ENCODE measurements at regions not wholly inside any gene's neighbourhood (a gene's known extent, or its start where the extent isn't known, plus 50 kb on each side); places are given as distances from the start of the nearest gene placed in this dataset.
A peak's percentile ranks its signal among the peaks of the same experiment; 100 is the strongest.

DNA sequence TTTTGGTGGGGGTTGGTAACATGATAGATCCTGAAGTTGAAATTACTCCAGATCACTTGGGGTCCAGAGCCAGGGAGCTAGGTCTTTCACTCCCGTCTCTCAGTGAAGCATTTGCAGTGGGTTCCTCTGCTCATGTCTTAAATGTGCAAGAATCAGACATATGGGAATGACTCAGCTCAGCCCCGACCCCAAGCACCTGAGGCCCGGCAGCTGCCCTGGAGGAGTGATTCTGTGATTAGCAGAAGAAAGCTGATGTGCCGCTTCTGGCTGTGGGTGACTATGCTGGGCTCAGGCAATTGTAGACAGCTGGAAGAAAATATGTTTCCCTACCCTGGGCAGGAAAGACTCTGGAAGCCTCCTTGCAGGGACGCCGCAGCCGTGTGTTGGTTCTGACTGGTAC is 601.7 kb downstream of the NPHP4 start:
- no peak for TF ChIP-seq SRF (IDR thresholded peaks at IDR 0.05; ENCODE audit: low read depth)
- TF ChIP-seq EGR1 (IDR thresholded peaks at IDR 0.05; ENCODE audit: low read depth), result no peak
- Histone ChIP-seq H3K9me3 (ENCODE audit: control insufficient read depth in 1 of 2, insufficient read depth in 1 of 2, low read depth in 1 of 2, low read length in 2 of 2) (0 out of 4 replicates have a peak, but pooled peaks cover 0 to 6% of the 10 kb centered on the region in 2 experiments), H3K36me3 (ENCODE audit: control insufficient read depth in 1 of 2, insufficient read depth in 2 of 2, low read length in 2 of 2) (no peaks in the 10 kb centered on the region), H3K4me1 (ENCODE audit: control insufficient read depth in 1 of 2, insufficient read depth in 2 of 2, low read length in 2 of 2) (peaks cover 0 to 17% of the 10 kb centered on the region in 2 experiments; a peak in 1 of 4 replicates), H3K4me3 (replicated peaks in 1 of 2; ENCODE audit: low read depth in 1 of 2, low read length in 2 of 2) (no peak overlapping the region), H3K27me3 (ENCODE audit: insufficient read depth, low read length) (no peaks in the 10 kb centered on the region), H2AFZ (ENCODE audit: low read depth, low read length, poor library complexity, severe bottlenecking) (no peak overlapping the region), H3K79me2 (ENCODE audit: insufficient read depth, low read length) (no peaks in the 10 kb centered on the region), H4K20me1 (ENCODE audit: insufficient read depth) (no peaks in the 10 kb centered on the region), H3K27ac (ENCODE audit: low read depth, low read length) (no peak overlapping the region), H3K9ac (ENCODE audit: low read length) (no peak overlapping the region), H3K4me2 (ENCODE audit: low read length) (no peak overlapping the region), H3K9me2 (ENCODE audit: insufficient read depth) (no peaks in the 10 kb centered on the region)
- ChIA-PET CTCF (no interaction called here), RAD21 (ENCODE audit: low non-redundant PET in 1 of 2, low total read pairs in 2 of 2, uncharacterized antibody in 2 of 2, unreplicated experiment in 2 of 2) (no interaction called here), POLR2A (no interaction called here)
- no peak for DNase-seq (ENCODE audit: low read depth, low spot score)
- no peak for ATAC-seq
- no TSS peak for BruUV-seq (replicated peaks)
- intact Hi-C loops (cut with micrococcal nuclease), result no loop called here

DNA sequence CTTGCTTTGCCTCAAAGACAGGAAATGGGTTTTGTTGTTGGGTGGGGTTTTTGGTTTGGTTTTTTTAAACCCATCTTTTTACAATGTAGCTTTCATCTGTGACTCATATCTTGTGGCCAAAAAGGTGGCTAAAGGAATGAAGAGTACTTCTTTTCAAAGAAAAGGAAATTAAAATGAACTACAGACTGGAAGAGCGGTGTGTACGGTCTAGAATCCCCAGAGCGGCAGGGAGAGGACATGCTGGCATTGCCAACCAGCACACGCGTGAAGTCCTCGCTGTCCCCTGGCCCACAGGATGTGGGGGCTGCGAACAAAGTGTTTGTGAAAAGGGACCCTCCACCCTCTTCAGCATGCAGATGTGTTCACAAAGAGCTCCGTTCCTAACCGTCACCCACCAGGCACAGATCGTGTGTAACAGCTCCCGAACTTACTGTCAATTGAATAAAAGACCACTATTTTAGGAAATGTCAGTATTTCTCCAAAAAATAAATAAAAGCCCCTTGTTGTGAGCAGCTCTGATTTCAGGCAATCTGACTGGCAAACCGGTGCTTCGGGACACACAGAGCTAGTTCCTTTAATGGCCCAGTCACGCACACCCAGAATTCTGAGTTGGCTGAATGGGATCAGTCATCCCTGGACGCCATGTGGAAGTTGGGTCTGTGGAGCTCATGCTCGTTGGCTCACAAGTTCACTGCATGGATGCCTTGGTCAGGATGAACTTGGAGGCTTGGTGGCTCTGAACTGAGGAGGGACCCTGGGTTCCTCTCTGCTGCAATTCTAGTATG is 602.9 kb downstream of the NPHP4 start:
- no TSS peak for BruUV-seq (replicated peaks)
- CTCF ChIA-PET, result no interaction called here
- no peak overlapping the region for H3K9ac ChIP-seq (ENCODE audit: low read length)
- no peak for TF ChIP-seq POLR2A (IDR thresholded peaks at IDR 0.05; ENCODE audit: borderline replicate concordance, extremely low read depth, insufficient read depth, insufficient read length)
- no peak for TF ChIP-seq CBX3 (IDR thresholded peaks at IDR 0.05; ENCODE audit: low read depth)
- no peak for TF ChIP-seq JUND (IDR thresholded peaks at IDR 0.05)
- TF ChIP-seq EZH2phosphoT487 (IDR thresholded peaks at IDR 0.05; ENCODE audit: borderline replicate concordance), result no peak
- TF ChIP-seq, protein P1, sequence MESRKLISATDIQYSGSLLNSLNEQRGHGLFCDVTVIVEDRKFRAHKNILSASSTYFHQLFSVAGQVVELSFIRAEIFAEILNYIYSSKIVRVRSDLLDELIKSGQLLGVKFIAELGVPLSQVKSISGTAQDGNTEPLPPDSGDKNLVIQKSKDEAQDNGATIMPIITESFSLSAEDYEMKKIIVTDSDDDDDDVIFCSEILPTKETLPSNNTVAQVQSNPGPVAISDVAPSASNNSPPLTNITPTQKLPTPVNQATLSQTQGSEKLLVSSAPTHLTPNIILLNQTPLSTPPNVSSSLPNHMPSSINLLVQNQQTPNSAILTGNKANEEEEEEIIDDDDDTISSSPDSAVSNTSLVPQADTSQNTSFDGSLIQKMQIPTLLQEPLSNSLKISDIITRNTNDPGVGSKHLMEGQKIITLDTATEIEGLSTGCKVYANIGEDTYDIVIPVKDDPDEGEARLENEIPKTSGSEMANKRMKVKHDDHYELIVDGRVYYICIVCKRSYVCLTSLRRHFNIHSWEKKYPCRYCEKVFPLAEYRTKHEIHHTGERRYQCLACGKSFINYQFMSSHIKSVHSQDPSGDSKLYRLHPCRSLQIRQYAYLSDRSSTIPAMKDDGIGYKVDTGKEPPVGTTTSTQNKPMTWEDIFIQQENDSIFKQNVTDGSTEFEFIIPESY (IDR thresholded peaks at IDR 0.05; ENCODE audit: extremely low read depth, insufficient replicate concordance, low read length), result no peak
- TF ChIP-seq RAD21 (IDR thresholded peaks at IDR 0.05; ENCODE audit: low read depth), result no peak
- TF ChIP-seq CEBPB (IDR thresholded peaks at IDR 0.05; ENCODE audit: low read depth), result no peak
- TF ChIP-seq, protein P2, sequence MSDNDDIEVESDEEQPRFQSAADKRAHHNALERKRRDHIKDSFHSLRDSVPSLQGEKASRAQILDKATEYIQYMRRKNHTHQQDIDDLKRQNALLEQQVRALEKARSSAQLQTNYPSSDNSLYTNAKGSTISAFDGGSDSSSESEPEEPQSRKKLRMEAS (IDR thresholded peaks at IDR 0.05), result no peak
- TF ChIP-seq, protein P3, sequence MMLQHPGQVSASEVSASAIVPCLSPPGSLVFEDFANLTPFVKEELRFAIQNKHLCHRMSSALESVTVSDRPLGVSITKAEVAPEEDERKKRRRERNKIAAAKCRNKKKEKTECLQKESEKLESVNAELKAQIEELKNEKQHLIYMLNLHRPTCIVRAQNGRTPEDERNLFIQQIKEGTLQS (IDR thresholded peaks at IDR 0.05), result no peak
- TF ChIP-seq, protein P4, sequence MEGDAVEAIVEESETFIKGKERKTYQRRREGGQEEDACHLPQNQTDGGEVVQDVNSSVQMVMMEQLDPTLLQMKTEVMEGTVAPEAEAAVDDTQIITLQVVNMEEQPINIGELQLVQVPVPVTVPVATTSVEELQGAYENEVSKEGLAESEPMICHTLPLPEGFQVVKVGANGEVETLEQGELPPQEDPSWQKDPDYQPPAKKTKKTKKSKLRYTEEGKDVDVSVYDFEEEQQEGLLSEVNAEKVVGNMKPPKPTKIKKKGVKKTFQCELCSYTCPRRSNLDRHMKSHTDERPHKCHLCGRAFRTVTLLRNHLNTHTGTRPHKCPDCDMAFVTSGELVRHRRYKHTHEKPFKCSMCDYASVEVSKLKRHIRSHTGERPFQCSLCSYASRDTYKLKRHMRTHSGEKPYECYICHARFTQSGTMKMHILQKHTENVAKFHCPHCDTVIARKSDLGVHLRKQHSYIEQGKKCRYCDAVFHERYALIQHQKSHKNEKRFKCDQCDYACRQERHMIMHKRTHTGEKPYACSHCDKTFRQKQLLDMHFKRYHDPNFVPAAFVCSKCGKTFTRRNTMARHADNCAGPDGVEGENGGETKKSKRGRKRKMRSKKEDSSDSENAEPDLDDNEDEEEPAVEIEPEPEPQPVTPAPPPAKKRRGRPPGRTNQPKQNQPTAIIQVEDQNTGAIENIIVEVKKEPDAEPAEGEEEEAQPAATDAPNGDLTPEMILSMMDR (IDR thresholded peaks at IDR 0.05 in 2 of 3, conservative IDR thresholded peaks at IDR 0.05 in 1 of 3; ENCODE audit: borderline replicate concordance in 1 of 3, insufficient read depth in 1 of 3, low read depth in 2 of 3, low read length in 2 of 3), result no peak
- TF ChIP-seq SIN3A (IDR thresholded peaks at IDR 0.05; ENCODE audit: low read depth), result no peak
- TF ChIP-seq ZNF274 (IDR thresholded peaks at IDR 0.05; ENCODE audit: low read depth, low read length), result no peak

More for the DNA sequence above, 602.9 kb downstream of the NPHP4 start:
- ATAC-seq, result no peak
- no peaks in the 10 kb centered on the region for H4K20me1 ChIP-seq (ENCODE audit: insufficient read depth)
- H3K9me2 ChIP-seq (ENCODE audit: insufficient read depth), result no peaks in the 10 kb centered on the region
- POLR2A ChIA-PET, result no interaction called here
- intact Hi-C loops (cut with micrococcal nuclease), result no loop called here
- peaks cover 0 to 17% of the 10 kb centered on the region in 2 experiments; a peak in 1 of 4 replicates for H3K4me1 ChIP-seq (ENCODE audit: control insufficient read depth in 1 of 2, insufficient read depth in 2 of 2, low read length in 2 of 2)
- H3K27ac ChIP-seq (ENCODE audit: low read depth, low read length), result no peak overlapping the region
- H2AFZ ChIP-seq (ENCODE audit: low read depth, low read length, poor library complexity, severe bottlenecking), result no peak overlapping the region
- RAD21 ChIA-PET (ENCODE audit: low non-redundant PET in 1 of 2, low total read pairs in 2 of 2, uncharacterized antibody in 2 of 2, unreplicated experiment in 2 of 2), result no interaction called here
- no peaks in the 10 kb centered on the region for H3K27me3 ChIP-seq (ENCODE audit: insufficient read depth, low read length)
- peak overlapping the region; percentile 23; the same call in 1 of the 2 replicates for H3K4me2 ChIP-seq (ENCODE audit: low read length)
- 0 out of 4 replicates have a peak, but pooled peaks cover 0 to 6% of the 10 kb centered on the region in 2 experiments for H3K9me3 ChIP-seq (ENCODE audit: control insufficient read depth in 1 of 2, insufficient read depth in 1 of 2, low read depth in 1 of 2, low read length in 2 of 2)
- H3K4me3 ChIP-seq (replicated peaks in 1 of 2; ENCODE audit: low read depth in 1 of 2, low read length in 2 of 2), result no peak overlapping the region
- H3K79me2 ChIP-seq (ENCODE audit: insufficient read depth, low read length), result no peaks in the 10 kb centered on the region
- H3K36me3 ChIP-seq (ENCODE audit: control insufficient read depth in 1 of 2, insufficient read depth in 2 of 2, low read length in 2 of 2), result no peaks in the 10 kb centered on the region
- DNase-seq (ENCODE audit: low read depth, low spot score), result no peak

All from HCT116 (cell line).